ENCODE measurements at regions not wholly inside any gene's neighbourhood (a gene's known extent, or its start where the extent isn't known, plus 50 kb on each side); places are given as distances from the start of the nearest gene placed in this dataset.

GRCh38 chr7:17244786-17245185 is 53.7 kb upstream of the AHR start:
- intact Hi-C loops (cut with micrococcal nuclease): no loop called here
- no peak overlapping the region for H3K4me3 Mint-ChIP-seq
- ATAC-seq (ENCODE audit: low read depth): no peak

DNA sequence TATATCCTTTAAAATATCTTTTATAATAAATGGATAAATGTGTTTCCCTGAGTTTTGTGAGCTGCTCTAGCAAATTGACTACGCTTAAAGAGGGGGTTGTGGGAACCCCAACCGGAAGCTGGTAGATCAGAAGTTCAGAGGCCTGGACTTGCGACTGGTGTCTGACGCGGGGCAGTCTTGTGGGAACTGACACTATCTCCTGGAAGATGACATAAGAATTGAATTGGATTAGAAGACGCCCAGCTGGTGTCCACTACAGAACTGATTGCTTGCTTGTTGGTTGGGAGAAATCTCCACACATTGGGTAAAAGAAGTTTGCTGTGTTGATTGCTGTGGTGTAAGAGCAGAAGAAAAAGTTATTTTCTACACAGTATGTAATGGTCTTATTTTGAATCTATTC is 51.1 kb upstream of the AHR start:
- Histone ChIP-seq H3K79me2 (ENCODE audit: control insufficient read depth, insufficient read depth, low read length) (no peaks in the 10 kb centered on the region), H3K4me2 (replicated peaks; ENCODE audit: low read depth, low read length, poor library complexity, severe bottlenecking) (no peak overlapping the region), H3K9ac (ENCODE audit: low read length) (no peak overlapping the region), H3K4me1 (ENCODE audit: control insufficient read depth in 2 of 2, insufficient read depth in 2 of 2, low read length in 2 of 2) (no peaks in the 10 kb centered on the region), H4K20me1 (ENCODE audit: control insufficient read depth, insufficient read depth, low read length, poor library complexity, severe bottlenecking) (no peaks in the 10 kb centered on the region), H3K27ac (ENCODE audit: low read length in 2 of 2) (no peak overlapping the region), H3K4me3 (ENCODE audit: control extremely low read depth in 1 of 5, extremely low read depth in 1 of 5, insufficient read depth in 1 of 5, low read depth in 2 of 5, low read length in 4 of 5) (no peak overlapping the region), H2AFZ (ENCODE audit: insufficient read depth, low read depth, low read length, poor library complexity, severe bottlenecking) (no peak overlapping the region), H3K9me3 (ENCODE audit: control extremely low read depth in 1 of 3, control insufficient read depth in 2 of 3, insufficient read depth in 1 of 3, low read length in 2 of 3) (peaks cover 0 to 2% (median 0%) of the 10 kb centered on the region in 3 donors), H3K27me3 (replicated peaks in 1 of 4; ENCODE audit: control extremely low read depth in 1 of 4, control insufficient read depth in 3 of 4, insufficient read depth in 4 of 4, low read length in 3 of 4) (no peaks in the 10 kb centered on the region), H3K36me3 (replicated peaks in 1 of 2; ENCODE audit: control extremely low read depth in 1 of 2, control insufficient read depth in 1 of 2, extremely low read depth in 1 of 2, insufficient read depth in 2 of 2, low read length in 1 of 2) (no peaks in the 10 kb centered on the region)
- H3K4me1 Mint-ChIP-seq: no peaks in the 10 kb centered on the region
- ChIA-PET CTCF (no interaction called here), POLR2A (no interaction called here)
- H3K27ac Mint-ChIP-seq: no peak overlapping the region
- 100% methylated on average over 6 of the region's 6 CpGs for WGBS (ENCODE audit: insufficient coverage)
- no peak overlapping the region for H3K4me3 Mint-ChIP-seq
- no peak for ATAC-seq (ENCODE audit: low read depth)
- no peak for TF ChIP-seq EZH2 (IDR thresholded peaks at IDR 0.05; ENCODE audit: borderline replicate concordance, insufficient read depth, low read depth, low read length, poor library complexity, severe bottlenecking)
- TF ChIP-seq, protein P1, sequence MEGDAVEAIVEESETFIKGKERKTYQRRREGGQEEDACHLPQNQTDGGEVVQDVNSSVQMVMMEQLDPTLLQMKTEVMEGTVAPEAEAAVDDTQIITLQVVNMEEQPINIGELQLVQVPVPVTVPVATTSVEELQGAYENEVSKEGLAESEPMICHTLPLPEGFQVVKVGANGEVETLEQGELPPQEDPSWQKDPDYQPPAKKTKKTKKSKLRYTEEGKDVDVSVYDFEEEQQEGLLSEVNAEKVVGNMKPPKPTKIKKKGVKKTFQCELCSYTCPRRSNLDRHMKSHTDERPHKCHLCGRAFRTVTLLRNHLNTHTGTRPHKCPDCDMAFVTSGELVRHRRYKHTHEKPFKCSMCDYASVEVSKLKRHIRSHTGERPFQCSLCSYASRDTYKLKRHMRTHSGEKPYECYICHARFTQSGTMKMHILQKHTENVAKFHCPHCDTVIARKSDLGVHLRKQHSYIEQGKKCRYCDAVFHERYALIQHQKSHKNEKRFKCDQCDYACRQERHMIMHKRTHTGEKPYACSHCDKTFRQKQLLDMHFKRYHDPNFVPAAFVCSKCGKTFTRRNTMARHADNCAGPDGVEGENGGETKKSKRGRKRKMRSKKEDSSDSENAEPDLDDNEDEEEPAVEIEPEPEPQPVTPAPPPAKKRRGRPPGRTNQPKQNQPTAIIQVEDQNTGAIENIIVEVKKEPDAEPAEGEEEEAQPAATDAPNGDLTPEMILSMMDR (IDR thresholded peaks at IDR 0.05): no peak
- no peak for DNase-seq
- H3K27me3 Mint-ChIP-seq: no peaks in the 10 kb centered on the region
- intact Hi-C loops (cut with micrococcal nuclease): no loop called here
- no peaks in the 10 kb centered on the region for H3K9me3 Mint-ChIP-seq (ENCODE audit: insufficient read depth)

More at GRCh38 chr7:17244786-17245185, 53.7 kb upstream of the AHR start:
- no peak overlapping the region for H3K4me3 ChIP-seq (ENCODE audit: control extremely low read depth in 1 of 5, extremely low read depth in 1 of 5, insufficient read depth in 1 of 5, low read depth in 2 of 5, low read length in 4 of 5)
- no CpG with 5 or more reads among the region's 2 CpGs for WGBS (ENCODE audit: insufficient coverage)
- no peaks in the 10 kb centered on the region for H3K27me3 ChIP-seq (replicated peaks in 1 of 4; ENCODE audit: control extremely low read depth in 1 of 4, control insufficient read depth in 3 of 4, insufficient read depth in 4 of 4, low read length in 3 of 4)
- Mint-ChIP-seq H3K9me3 (ENCODE audit: insufficient read depth) (no peaks in the 10 kb centered on the region), H3K4me1 (no peaks in the 10 kb centered on the region), H3K27me3 (no peaks in the 10 kb centered on the region), H3K27ac (no peak overlapping the region)
- H2AFZ ChIP-seq (ENCODE audit: insufficient read depth, low read depth, low read length, poor library complexity, severe bottlenecking): no peak overlapping the region
- no peaks in the 10 kb centered on the region for H3K4me1 ChIP-seq (ENCODE audit: control insufficient read depth in 2 of 2, insufficient read depth in 2 of 2, low read length in 2 of 2)
- H4K20me1 ChIP-seq (ENCODE audit: control insufficient read depth, insufficient read depth, low read length, poor library complexity, severe bottlenecking): no peaks in the 10 kb centered on the region
- no peak overlapping the region for H3K27ac ChIP-seq (ENCODE audit: low read length in 2 of 2)
- no peak for TF ChIP-seq EZH2 (IDR thresholded peaks at IDR 0.05; ENCODE audit: borderline replicate concordance, insufficient read depth, low read depth, low read length, poor library complexity, severe bottlenecking)
- TF ChIP-seq, protein P1 (IDR thresholded peaks at IDR 0.05): no peak
- H3K9me3 ChIP-seq (ENCODE audit: control extremely low read depth in 1 of 3, control insufficient read depth in 2 of 3, insufficient read depth in 1 of 3, low read length in 2 of 3): peaks cover 0 to 2% (median 0%) of the 10 kb centered on the region in 3 donors
- no peaks in the 10 kb centered on the region for H3K36me3 ChIP-seq (replicated peaks in 1 of 2; ENCODE audit: control extremely low read depth in 1 of 2, control insufficient read depth in 1 of 2, extremely low read depth in 1 of 2, insufficient read depth in 2 of 2, low read length in 1 of 2)
- ChIA-PET CTCF (no interaction called here), POLR2A (no interaction called here)
- H3K9ac ChIP-seq (ENCODE audit: low read length): no peak overlapping the region
- H3K4me2 ChIP-seq (replicated peaks; ENCODE audit: low read depth, low read length, poor library complexity, severe bottlenecking): no peak overlapping the region
- no peak for DNase-seq
- H3K79me2 ChIP-seq (ENCODE audit: control insufficient read depth, insufficient read depth, low read length): no peaks in the 10 kb centered on the region

All from B cell (primary cell).